ENCODE measurements at regions not wholly inside any gene's neighbourhood (a gene's known extent, or its start where the extent isn't known, plus 50 kb on each side); places are given as distances from the start of the nearest gene placed in this dataset.

GRCh38 chr13:107348471-107348870, 780.5 kb upstream of the ARGLU1 start:
- TF ChIP-seq POLR2AphosphoS5 (IDR thresholded peaks at IDR 0.05) (no peak), CTCF (IDR thresholded peaks at IDR 0.05) (no peak), POLR2A (IDR thresholded peaks at IDR 0.05; ENCODE audit: low read depth) (no peak), EP300 (IDR thresholded peaks at IDR 0.05) (no peak)
